ENCODE measurements at regions not wholly inside any gene's neighbourhood (a gene's known extent, or its start where the extent isn't known, plus 50 kb on each side); places are given as distances from the start of the nearest gene placed in this dataset.

DNA sequence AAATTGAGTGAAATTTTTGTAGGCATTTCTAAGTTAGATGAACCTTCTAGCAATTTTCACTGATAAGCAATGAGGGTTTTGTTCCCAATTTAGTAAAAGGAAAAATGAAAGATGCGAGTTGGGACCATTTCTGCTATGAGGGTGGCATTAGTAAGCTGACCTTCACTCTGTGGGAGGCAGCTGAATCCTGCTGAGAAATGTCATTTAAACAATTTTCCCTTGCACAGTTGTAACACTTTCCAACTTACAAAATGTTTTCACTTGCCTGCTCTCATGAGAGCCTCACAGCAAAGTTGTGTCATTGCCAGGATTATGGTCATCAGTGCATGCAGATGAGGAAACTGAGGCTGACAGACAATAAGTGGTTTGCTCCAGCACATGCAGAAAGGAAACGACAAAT is 527.7 kb downstream of the TNS1 start:
- no peak for DNase-seq (ENCODE audit: low read depth)

GRCh38 chr2:217471319-217471718 is 531.5 kb downstream of the TNS1 start:
- no peak for DNase-seq (ENCODE audit: low read depth)

DNA sequence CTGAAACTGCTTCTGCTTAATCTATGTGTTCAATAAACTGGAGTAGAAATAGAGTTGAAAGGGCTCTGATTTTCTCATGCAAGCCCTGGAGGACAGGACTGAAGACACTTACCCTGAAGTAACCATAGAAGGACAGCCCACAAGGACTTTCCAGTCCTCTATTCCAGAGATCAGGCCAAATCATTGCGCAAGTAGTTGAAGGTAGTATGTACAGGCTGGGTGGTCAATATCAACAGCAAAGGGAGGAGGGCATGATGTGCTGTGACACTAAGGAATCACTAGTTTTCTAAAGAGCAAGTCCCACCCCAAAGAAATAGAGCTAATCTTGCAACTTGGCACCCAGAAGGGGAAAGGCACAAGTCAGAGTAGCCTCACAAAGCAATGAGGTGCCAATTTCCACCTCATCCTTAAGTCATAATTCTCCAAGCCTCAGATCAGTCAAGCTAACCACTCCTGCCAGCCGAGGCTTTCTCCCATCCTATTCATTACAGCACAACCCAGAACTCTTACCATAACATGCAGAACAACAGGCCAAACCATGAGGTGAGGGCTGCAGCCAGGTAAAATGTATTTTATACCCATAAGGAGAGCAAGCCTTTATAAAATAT is 533.5 kb downstream of the TNS1 start:
- DNase-seq (ENCODE audit: low read depth), result no peak

DNA sequence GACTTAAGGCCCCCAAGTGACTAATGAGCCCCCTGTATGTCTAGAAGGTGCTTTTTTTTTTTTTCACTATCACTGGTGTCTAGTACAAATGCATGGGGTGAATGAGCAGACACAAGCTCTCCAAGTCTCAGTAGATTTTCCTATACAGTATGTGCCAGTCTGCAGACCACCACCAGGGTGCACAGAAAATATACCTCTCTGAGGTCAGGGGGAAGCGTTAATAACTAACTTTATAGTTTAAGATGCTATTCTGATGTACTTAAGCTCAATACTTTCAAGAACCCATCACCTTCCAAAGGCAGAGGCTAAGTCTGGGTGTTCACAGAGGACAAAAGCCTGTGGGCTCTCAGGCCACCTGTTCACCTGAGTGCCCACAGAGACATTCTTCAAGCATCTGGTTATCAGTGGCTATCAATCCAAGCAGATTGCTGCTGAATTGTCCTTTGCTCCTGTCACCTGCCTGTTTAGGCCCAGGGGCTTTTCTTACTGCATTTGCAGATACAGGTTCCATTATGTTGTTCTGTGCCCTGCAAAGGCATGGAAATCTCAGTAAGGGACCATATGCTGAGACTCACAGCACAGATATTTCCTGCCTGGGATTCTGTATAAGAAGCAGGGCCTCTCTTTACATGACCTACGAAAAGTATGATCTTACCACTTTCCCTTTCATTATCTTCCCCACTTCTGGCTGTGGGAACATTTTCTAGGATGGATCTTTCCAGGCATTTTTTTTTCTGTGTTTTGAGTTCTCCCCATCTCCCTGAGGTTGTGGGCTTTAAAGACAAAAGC is 534.6 kb downstream of the TNS1 start:
- DNase-seq (ENCODE audit: low read depth), result no peak

- no peak for DNase-seq (ENCODE audit: low read depth)
Measured at GRCh38 chr2:217467331-217467730, 535.5 kb downstream of the TNS1 start.

DNA sequence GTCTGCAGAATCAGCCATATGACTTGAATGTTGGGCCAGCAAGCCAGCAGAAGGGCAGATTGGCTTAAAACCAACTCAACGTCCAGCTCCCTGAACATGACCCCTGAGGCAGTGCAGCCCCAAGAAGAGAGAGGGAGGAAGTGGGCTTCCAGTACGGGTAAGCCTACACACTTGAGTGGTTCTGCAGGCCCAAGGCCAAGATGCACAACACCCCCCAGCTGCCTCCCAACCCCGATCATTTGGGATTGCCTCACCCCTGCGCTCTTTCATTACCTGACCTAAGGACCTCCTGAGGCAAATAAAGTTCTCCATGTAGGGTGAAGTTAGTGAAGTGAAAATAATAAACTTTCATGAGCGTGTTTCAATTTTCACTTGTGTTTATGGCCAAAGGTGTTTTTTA is 536.0 kb downstream of the TNS1 start:
- DNase-seq (ENCODE audit: low read depth), result no peak

DNA sequence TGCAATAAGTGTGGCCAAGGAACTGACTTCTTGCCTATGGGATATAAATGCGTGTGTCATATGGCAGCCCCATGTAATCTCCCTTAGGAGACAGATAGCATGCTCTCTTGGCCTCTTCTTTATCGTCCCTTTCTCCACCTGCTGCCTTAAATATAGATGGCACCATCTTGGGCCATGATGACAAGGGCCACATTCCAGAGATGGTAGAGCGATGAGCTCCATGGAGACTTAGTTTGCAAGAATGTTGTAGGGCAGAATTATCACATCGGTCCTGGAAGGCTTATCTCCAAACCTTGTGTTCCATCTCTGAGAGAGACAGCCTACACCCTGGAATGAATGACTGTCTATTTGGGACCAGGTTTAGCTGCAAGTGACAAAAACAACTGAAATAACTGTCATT is 536.7 kb downstream of the TNS1 start:
- DNase-seq (ENCODE audit: low read depth), result no peak

- no peak for DNase-seq (ENCODE audit: low read depth)
Measured at GRCh38 chr2:217465100-217465499, 537.7 kb downstream of the TNS1 start.

DNA sequence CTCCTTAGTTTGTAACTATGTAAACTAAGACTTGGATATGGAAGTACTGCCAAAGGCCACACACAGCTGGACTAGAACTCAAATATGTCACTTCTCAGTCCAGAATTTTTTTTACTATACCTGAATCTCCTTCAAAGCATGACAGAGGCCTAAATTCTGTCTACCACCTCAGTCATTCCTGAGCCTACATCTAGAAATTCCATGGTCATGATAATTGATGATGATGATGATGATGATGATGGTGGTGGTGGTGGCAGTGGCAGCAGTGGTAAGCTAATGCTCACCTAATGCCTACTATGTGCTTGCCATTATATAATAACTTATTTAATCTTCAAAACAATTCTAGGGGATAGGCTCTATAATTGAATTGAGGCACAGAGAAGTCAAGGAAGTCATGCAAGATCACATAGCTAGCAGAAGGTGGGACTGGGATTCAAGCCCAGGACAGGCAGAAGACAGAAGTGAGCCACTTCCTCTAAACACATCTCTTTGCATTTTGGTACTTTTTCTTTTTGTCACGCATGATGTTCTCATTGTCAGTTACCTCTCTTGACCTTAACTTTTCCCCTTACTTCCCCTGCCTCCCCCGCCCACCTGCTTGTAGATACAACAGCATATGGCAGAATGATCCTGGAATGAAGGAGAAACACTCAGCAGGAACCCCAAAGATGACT is 539.3 kb downstream of the TNS1 start:
- DNase-seq (ENCODE audit: low read depth), result no peak

GRCh38 chr2:217462121-217462520 is 540.7 kb downstream of the TNS1 start:
- no peak for DNase-seq (ENCODE audit: low read depth)

- DNase-seq (ENCODE audit: low read depth), result no peak
Measured at GRCh38 chr2:217461674-217462073, 541.1 kb downstream of the TNS1 start.

DNA sequence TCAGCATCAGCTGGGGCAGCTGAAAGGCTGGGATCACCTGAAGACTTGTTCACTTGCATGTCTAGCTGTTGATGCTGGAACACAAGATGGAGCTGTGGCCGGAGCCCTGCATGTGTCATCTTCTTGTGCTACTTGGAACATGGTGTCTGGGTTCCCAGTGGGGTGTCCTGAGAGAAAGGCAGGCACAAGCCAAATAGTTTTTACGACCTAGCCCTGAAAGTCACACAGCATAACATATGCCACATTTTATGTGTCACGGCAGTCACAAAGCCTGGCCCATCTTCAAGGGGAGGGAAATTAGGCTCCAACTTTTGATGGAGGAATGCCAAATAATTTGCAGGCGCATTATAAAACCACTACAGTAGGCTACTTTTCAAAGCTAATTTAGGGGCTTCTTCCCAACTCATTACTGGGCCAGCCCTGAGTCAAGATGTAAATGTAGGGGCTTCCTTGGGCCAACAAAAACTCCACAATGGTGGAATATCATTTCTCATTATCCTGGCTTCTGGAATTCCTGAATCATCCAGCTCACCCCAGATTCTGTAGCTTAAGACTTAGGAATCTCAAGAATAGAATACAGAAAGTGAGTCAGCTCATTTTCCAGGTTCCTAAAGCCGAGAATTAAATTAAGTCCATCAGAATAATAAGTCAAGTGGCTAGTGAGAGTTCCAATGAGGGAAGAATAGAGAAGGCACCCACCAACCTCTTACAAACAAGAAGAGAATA is 543.0 kb downstream of the TNS1 start:
- DNase-seq (ENCODE audit: low read depth), result no peak

DNA sequence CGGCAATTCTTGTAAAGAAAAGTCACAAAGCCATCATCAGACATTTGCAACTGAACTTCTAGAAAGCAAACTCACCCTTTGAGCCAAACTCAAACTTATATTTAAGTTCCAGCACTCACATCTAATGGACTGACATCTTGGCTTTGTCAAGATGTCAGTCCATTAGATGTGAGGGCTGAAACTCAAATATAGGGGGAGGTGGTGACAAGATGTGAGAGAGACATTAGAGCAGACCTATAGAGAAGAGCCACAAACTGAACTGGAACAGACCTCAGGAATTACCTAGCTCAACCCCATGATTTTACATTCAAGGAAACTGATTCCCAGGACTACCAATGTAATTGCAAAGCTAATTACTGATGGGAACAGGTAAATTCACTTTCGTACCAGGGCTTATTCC is 543.8 kb downstream of the TNS1 start:
- DNase-seq (ENCODE audit: low read depth), result no peak

GRCh38 chr2:217456016-217456415 is 546.8 kb downstream of the TNS1 start:
- no peak for DNase-seq (ENCODE audit: low read depth)

DNA sequence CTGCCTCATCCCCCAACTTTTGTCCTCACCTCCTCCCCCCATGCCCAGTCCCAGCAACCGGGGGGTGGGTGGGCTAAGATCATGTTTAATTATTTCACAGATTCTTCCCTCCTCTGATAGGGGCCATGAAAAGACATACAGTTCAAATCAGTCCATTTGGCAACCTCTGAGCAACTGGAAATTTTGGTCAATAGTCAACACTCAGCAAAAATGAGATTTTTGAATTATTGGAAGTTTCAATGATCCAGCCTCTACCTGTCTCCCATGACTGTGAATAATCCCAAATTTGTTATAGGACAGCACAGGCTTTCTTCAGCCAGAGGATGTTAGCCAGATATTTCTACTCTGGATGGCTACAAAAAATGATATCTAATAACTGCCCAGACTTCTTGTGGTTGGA is 549.9 kb downstream of the TNS1 start:
- DNase-seq (ENCODE audit: low read depth), result no peak

- no peak for DNase-seq (ENCODE audit: low read depth)
Measured at GRCh38 chr2:217451666-217452065, 551.1 kb downstream of the TNS1 start.

DNA sequence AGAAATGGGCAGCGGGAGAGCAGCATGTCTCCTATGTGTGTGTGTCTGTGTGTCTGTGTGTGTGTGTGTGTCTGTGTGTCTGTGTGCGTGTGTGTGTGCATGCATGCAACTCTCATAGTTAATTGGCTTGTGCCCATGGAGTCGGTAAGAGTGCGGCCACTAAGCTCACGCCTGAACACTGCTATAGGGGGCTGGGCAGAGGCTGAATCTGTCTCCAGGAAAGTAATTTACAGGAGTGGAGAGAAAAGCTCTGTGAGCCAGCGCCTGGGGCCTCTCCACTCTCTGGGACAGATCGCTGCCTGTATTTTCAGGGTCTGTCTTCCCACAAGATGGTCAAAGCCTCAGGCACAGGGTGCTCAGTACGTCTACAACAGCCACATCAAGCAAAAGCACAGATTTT is 553.4 kb downstream of the TNS1 start:
- no peak for DNase-seq (ENCODE audit: low read depth)

- DNase-seq (ENCODE audit: low read depth), result no peak
Measured at GRCh38 chr2:217448860-217449259, 553.9 kb downstream of the TNS1 start.

DNA sequence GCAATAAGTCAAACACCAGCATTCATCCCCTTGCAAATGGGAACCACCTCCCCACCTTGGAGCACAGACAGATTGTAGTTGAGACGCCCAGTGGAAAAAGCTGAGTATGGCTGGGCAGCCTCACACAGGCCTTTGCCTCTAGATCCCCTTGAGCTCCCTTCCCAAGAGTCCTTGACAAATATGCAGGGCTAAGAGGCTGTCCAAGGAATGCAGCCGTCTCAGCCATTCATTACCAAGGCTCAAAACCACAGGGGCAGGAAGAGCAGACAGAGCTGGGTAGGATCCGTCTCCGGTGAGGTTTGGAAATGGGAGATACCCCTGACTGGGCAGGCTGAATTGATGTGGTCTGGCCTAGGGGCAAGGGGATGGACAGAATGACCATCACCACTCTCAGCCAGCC is 557.1 kb downstream of the TNS1 start:
- DNase-seq (ENCODE audit: low read depth), result no peak

GRCh38 chr2:217444932-217445331 is 557.9 kb downstream of the TNS1 start:
- no peak for DNase-seq (ENCODE audit: low read depth)

DNA sequence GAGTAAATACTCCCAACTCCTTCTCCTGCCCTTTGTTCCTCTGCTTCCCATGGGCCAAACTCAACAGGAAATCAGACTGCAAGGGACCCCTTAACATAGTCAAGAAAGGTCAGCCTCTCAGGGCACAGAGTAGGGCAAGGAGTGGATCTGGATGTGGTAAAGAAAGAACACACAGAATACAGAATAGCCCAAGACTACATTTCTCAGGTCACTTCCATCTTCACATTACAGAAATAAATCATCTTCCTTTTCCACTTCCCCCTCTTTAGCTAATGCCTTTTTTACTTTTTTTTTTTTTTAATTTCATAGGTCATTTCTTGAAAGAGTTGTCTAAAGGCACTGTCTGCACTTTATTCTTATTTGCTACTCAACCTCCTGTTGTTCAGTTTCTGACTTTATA is 558.3 kb downstream of the TNS1 start:
- no peak for DNase-seq (ENCODE audit: low read depth)

- no peak for DNase-seq (ENCODE audit: low read depth)
Measured at GRCh38 chr2:217443601-217444000, 559.2 kb downstream of the TNS1 start.

DNA sequence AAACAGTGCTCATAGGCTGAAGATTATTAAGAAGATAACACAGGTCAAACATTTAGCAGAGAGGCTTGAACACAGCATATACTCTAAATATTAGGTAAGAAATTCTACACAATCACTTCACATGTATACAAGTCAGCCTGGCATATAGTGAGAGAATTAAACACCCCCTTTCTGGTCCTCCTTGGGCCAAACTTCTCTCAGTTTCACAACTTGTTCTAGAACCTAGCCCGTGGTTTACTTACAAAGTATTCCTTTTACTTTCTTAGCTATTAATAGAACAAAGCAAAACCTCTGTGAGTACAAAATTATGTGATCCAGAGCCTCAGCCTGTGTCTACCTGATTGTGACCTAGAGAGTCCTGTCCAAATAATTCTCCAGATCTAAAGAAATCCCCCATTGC is 562.8 kb downstream of the TNS1 start:
- DNase-seq (ENCODE audit: low read depth), result no peak

Measured in stimulated activated CD4-positive, alpha-beta T cell treated with anti-CD3 and anti-CD28 coated beads, Interleukin-2, amount 100 ng/mL, for 4 hours (primary cell).